ENCODE measurements at regions not wholly inside any gene's neighbourhood (a gene's known extent, or its start where the extent isn't known, plus 50 kb on each side); places are given as distances from the start of the nearest gene placed in this dataset.
"Not testable (repeated sequence)": the region's sequence is repeated elsewhere in the genome, so short reads cannot be mapped to it uniquely, and the experiment has no call there.

DNA sequence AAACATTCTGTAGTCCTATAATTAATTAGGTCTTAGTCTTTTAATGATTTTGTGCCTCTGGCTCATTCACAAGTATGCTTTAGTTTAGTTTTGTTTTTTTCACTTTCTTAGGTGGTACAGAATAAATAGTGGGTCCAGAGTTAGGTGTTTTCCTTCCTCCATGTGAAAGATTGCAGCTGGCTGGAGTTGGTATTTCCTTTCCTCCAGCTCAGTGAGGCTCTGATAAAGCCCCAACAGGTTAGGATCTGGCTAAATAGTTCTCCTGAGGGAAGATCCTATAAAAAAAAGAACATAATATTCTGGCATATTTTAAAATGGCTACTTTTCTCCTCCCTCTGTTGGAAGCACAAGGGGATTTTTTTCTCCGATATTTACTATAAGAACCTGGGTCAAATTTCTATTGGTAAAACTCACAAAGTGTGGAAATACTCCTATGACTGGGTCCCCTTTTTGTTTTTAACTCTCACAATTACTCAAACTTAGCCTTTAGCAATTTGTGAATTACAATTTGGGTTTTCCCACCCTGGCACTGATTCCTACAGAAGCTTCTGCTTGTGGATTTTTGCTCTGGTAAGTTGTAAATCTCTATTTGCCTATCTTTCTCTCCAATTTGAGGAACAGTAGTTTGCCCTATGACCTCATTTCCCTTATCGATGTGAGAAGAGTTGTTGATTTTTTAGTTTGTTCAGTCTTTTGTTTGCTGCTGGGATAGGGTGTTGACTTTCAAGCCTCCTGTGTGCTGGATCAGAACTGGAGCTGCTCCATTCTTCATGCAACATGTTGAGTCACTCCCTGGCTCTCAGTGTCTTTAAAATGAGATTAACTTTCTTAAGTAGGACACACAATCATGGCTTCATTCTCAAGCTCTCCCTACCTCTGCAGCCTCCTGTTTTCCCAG is 500.9 kb downstream of the RNF144A start:
- no peak for DNase-seq (ENCODE audit: low read depth in 4 of 4, low spot score in 3 of 4)

GRCh38 chr2:7419186-7419585 is 502.0 kb downstream of the RNF144A start:
- DNase-seq (ENCODE audit: low read depth in 4 of 4, low spot score in 3 of 4), result no peak

DNA sequence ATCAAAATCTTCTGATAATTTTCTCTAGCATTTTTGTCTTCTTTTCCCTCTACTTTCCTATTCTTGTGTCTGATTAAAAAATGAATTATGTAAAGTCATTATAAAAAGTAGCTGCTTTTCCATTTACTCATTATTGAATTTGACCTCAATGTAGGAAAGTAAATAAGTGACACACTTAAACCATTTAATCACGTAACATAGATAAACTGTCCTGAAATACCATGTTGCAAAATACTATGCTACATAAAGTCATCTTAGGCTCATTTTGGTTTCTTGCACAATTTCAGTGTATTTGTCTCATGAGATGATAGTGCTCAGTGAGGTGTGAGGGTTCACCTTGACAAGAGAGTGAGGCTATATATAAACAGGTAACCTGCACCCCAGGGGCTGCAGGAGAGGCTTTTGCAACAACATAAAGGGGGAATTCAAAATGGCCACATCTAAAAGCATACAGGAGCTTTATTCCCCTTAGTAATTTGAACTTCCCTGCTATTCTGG is 502.7 kb downstream of the RNF144A start:
- DNase-seq (ENCODE audit: low read depth in 4 of 4, low spot score in 3 of 4), result no peak

DNA sequence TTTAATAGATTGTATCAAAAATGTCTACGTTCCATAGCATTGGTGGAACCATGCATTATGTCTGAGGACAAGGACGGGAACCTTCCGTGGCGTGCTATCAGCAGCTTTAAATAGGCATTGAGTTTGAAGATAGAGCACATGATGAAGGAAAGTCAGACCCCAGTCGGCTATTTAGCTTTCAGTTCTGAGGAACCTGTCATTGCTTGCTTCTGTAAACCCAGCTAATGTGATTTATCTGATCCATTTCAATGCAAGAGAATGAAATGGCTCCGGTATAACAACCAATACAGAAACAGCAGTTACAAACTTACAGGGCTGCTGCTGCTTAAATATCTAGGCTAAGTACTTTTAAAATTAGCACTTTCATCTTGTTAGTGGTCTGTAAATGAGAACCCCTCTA is 503.3 kb downstream of the RNF144A start:
- DNase-seq (ENCODE audit: low read depth in 4 of 4, low spot score in 3 of 4), result no peak

DNA sequence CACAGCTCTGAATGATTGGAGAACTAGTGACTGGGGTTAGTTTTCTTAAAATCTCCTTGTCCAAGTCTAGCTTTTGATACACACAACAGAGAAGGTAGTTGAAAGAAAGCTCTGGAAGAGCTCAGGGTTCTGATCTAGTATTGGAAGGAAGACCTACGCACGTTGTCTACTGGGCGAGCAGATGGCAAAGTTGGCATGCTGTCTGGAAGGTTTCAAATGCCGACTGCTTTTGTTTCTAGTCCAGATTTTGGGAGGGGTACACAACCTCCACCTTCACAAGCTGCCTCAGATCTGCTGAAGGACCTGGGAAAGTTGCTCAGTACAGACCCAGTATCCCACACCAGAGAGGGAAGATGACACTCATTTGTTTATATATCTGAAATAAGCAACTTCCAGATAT is 507.3 kb downstream of the RNF144A start:
- no peak for DNase-seq (ENCODE audit: low read depth in 4 of 4, low spot score in 3 of 4)

- peak; percentile 40 to 70 (median 58) for DNase-seq (ENCODE audit: low read depth in 4 of 4, low spot score in 3 of 4)
Observed at GRCh38 chr2:7427293-7428060, 510.3 kb downstream of the RNF144A start.

GRCh38 chr2:7428454-7429204 is 511.4 kb downstream of the RNF144A start:
- no peak for DNase-seq (ENCODE audit: low read depth in 4 of 4, low spot score in 3 of 4)

GRCh38 chr2:7429733-7430132 is 512.5 kb downstream of the RNF144A start:
- DNase-seq (ENCODE audit: low read depth in 4 of 4, low spot score in 3 of 4), result no peak

DNA sequence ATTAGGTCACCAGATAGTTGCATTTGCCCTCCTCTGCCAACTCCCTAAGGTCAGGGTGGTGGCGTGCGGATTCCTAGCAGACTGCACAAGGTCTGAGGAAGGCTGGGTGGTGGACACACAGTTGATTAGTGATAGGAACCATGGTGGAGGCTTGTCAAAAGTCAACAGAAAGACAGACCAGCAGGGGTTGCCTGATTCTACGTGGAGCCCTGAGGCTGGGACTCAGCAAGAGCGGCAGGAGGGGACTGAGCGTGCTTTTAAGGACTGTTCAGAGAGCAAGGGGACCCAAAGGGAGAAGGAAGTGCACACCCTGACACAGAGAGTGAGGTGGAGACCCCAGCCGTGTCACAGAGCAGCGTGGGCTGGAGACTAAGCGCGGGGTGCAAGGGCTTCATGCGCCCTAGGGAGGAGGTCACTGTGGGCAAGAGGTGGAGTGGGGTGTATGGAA is 513.2 kb downstream of the RNF144A start:
- no peak for DNase-seq (ENCODE audit: low read depth in 4 of 4, low spot score in 3 of 4)

GRCh38 chr2:7430869-7431641 is 513.8 kb downstream of the RNF144A start:
- DNase-seq (ENCODE audit: low read depth in 4 of 4, low spot score in 3 of 4), result peak; percentile 22 to 37 (median 26)

- DNase-seq (ENCODE audit: low read depth in 4 of 4, low spot score in 3 of 4), result no peak
Observed at GRCh38 chr2:7432436-7432835, 515.2 kb downstream of the RNF144A start.

DNA sequence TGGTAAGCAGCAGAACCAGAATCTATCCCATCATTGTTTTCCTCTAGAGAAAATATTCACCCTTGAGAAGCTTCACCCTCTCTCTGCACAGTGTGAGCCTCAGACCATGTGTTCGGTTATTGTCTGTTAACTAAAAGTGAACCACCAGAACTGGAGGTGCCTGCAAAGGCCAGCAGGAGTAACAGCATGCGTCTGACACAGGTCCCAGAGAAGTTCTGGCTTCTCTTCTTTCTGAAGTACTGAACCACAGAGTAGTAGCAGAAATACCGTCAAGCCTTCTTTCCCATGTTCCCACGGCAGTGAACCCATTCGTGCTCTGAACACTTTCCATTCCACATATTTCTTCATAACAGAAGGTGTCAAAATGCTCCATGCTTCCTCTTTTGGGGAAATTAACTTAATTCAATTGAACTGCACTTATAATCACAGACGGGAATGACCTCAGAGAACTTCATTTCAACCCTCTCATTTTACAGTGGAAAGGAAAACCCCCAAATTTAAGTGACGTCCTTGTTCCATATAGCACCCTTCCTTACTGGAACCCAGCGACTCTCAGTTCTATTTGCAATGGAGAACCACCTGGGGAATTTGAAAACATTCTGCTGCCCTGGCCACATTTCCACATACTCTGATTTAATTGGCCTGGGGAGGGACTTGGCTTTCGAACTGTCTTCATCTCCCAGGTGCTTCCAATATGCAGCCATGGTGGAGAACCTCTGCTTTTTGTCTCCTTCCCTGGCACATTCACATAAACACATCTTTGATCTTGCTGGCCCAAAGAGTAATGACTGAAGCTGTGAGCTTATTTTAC is 519.1 kb downstream of the RNF144A start:
- no peak for DNase-seq (ENCODE audit: low read depth in 4 of 4, low spot score in 3 of 4)

DNA sequence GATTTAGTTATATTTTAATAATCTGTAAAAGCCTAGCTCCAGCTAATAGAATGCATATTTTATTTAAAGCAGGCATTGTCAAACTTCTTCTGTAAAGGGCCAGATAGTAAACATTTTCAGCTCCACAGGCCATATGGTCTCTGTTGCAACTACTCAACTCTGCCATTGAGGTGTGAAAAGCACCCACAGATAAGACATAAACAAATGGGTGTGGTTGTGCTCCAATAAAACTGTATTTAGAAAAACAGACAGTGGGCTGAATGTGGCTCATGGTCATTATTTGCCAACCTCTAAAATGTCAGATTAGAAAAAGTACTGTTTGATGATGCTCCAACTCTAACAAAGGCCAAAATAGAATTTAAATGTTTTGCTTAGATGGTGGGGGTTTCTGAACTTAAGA is 519.9 kb downstream of the RNF144A start:
- DNase-seq (ENCODE audit: low read depth in 4 of 4, low spot score in 3 of 4), result no peak

- no peak for DNase-seq (ENCODE audit: low read depth in 4 of 4, low spot score in 3 of 4)
Observed at GRCh38 chr2:7437716-7438632, 520.8 kb downstream of the RNF144A start.

- no peak for DNase-seq (ENCODE audit: low read depth in 4 of 4, low spot score in 3 of 4)
Observed at GRCh38 chr2:7438855-7439254, 521.6 kb downstream of the RNF144A start.

GRCh38 chr2:7440977-7441376 is 523.8 kb downstream of the RNF144A start:
- no peak for DNase-seq (ENCODE audit: low read depth in 4 of 4, low spot score in 3 of 4)

GRCh38 chr2:7441841-7442240 is 524.6 kb downstream of the RNF144A start:
- DNase-seq (ENCODE audit: low read depth in 4 of 4, low spot score in 3 of 4), result not testable (repeated sequence)

DNA sequence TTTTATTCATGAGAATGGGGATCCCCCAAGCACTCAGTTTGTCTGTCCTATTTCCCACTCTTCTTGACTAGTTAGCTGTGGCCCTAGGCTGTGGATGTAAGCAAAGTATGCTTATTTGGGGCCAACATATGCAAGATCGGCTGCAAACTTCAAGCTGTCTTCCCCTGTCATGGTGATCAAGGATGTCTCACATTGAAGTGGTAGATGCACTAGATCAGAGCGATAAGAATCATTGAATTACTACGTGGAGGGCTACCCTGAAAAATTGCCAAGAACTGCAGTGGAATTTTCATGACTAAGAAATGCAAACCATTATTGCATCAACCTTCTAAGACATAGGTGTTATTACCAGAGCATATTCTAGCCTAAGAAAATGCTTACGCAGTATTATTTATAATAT is 527.4 kb downstream of the RNF144A start:
- DNase-seq (ENCODE audit: low read depth in 4 of 4, low spot score in 3 of 4), result no peak

Measured in right renal pelvis (tissue), 4 donors.